ENCODE measurements at regions not wholly inside any gene's neighbourhood (a gene's known extent, or its start where the extent isn't known, plus 50 kb on each side); places are given as distances from the start of the nearest gene placed in this dataset.

DNA sequence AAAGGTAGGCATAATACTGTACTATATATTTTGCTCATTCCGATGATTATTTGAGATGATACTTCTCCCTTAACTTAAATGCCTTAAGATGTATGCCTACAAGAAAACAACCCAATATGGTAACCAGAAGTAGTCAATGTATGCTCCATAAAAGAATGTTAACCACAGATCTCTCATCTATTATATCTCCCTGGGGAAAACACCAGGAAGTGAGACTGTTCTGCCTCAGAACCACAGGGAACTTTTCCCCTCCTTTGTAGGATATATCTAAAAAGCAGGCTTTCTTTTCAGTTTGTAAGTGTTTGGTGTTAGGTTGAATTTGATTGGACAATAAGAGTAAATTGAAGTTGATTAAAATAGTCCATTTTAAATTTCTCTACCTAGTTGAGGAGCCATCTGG is 1160.5 kb upstream of the NXPH2 start:
- H3K4me3 ChIP-seq (ENCODE audit: low read depth, low read length), result no peak overlapping the region
- TF ChIP-seq, protein P1, sequence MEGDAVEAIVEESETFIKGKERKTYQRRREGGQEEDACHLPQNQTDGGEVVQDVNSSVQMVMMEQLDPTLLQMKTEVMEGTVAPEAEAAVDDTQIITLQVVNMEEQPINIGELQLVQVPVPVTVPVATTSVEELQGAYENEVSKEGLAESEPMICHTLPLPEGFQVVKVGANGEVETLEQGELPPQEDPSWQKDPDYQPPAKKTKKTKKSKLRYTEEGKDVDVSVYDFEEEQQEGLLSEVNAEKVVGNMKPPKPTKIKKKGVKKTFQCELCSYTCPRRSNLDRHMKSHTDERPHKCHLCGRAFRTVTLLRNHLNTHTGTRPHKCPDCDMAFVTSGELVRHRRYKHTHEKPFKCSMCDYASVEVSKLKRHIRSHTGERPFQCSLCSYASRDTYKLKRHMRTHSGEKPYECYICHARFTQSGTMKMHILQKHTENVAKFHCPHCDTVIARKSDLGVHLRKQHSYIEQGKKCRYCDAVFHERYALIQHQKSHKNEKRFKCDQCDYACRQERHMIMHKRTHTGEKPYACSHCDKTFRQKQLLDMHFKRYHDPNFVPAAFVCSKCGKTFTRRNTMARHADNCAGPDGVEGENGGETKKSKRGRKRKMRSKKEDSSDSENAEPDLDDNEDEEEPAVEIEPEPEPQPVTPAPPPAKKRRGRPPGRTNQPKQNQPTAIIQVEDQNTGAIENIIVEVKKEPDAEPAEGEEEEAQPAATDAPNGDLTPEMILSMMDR (IDR thresholded peaks at IDR 0.05; ENCODE audit: insufficient read depth, low read length), result no peak
- DNase-seq (ENCODE audit: low read depth), result no peak

DNA sequence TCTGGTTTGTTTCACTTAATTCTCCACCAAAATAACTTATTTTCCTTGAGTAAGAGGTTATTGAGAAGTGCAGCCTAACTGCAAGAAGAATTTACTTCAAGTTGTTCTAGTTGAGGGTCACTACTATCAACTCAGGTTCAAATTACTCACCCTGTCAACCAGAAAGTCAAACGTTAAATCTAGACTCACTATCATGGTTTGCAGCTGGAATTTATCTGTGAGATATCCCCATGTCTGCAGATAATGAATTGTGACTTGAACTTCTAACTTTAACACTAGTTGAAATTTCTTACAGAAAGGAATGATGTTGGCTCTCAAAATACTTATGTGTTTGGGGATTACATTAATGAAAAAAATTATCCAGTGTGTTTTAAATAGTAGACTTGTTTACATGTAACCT is 1145.7 kb upstream of the NXPH2 start:
- H3K4me3 ChIP-seq (ENCODE audit: low read depth, low read length), result no peak overlapping the region
- TF ChIP-seq, protein P1 (IDR thresholded peaks at IDR 0.05; ENCODE audit: insufficient read depth, low read length), result no peak
- no peak for DNase-seq (ENCODE audit: low read depth)

DNA sequence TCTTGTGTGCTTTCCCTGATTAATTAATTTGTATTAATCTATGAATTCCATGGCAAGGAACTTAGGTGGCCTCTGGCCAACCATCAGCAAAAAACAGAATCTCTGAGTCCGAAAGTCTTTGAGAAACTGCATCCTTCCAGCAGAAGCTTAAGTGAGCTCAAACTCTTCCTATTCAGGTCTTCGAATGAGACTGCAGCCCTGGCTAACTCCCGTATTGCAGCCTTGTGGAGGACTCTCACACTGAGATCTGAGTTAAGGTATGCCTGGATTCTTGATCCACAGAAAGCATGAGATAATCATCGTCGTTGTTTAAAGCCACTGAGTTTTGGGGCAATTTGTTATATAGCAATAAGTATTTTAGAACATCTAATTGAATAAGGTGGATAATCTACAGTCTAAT is 1143.9 kb upstream of the NXPH2 start:
- TF ChIP-seq, protein P1 (IDR thresholded peaks at IDR 0.05; ENCODE audit: insufficient read depth, low read length), result no peak
- H3K4me3 ChIP-seq (ENCODE audit: low read depth, low read length), result no peak overlapping the region
- no peak for DNase-seq (ENCODE audit: low read depth)

DNA sequence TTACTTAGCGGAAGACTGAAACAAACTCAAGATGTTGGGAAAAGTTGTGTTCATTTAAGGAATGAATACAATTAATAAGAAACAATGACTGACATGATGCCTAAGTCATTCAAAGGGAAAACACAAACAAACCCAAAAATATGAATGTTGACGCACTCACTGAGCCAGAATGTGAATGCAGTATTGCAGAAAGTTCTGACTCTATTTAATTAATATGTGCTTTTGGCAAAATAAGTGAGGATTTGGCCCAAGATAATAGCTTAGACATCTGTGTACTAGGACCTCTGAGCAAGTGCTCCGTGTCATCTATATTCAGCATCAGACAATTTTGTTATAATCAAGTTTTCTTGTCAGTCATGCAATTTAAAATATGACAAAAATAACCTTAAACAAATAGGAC is 1138.8 kb upstream of the NXPH2 start:
- TF ChIP-seq, protein P1 (IDR thresholded peaks at IDR 0.05; ENCODE audit: insufficient read depth, low read length), result no peak
- no peak for DNase-seq (ENCODE audit: low read depth)
- H3K4me3 ChIP-seq (ENCODE audit: low read depth, low read length), result no peak overlapping the region

GRCh38 chr2:139917690-139918384 is 1137.6 kb upstream of the NXPH2 start:
- H3K4me3 ChIP-seq (ENCODE audit: low read depth, low read length), result no peak overlapping the region
- no peak for DNase-seq (ENCODE audit: low read depth)
- TF ChIP-seq, protein P1 (IDR thresholded peaks at IDR 0.05; ENCODE audit: insufficient read depth, low read length), result no peak

- no peak for DNase-seq (ENCODE audit: low read depth)
- no peak overlapping the region for H3K4me3 ChIP-seq (ENCODE audit: low read depth, low read length)
- TF ChIP-seq, protein P1 (IDR thresholded peaks at IDR 0.05; ENCODE audit: insufficient read depth, low read length), result no peak
Observed at GRCh38 chr2:139916822-139917221, 1136.6 kb upstream of the NXPH2 start.

DNA sequence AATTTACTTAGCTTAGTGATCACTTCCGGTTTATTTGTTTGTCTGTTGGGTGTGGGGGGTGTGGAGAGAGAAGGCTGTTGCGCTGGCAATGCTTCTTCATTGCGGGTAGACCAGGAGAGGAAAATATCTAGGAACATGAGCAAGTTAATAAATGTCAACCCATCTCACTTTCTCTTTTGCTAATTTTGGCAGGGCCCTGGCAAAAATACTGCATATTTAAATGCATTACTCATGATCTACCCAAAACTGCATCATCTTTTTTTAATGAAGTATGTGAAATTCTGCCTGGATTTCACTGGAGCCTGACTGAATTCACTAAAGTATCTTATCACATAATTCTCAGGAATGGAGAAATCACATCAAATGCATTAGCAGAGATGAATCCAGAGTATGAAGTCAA is 1131.0 kb upstream of the NXPH2 start:
- TF ChIP-seq, protein P1 (IDR thresholded peaks at IDR 0.05; ENCODE audit: insufficient read depth, low read length), result no peak
- H3K4me3 ChIP-seq (ENCODE audit: low read depth, low read length), result no peak overlapping the region
- DNase-seq (ENCODE audit: low read depth), result no peak
